Breast epithelium (tissue), 3 donors: ENCODE measurements at regions not wholly inside any gene's neighbourhood (a gene's known extent, or its start where the extent isn't known, plus 50 kb on each side); places are given as distances from the start of the nearest gene placed in this dataset.

Source experiments
- CTCF ChIP-seq, 3 donors: fragments of 450-650 bp; IDR thresholded peaks; one replicate each; pipeline ENCODE4 v1.5.1; 2016 to 2017; ENCODE audit warnings: antibody characterized with exemption in 3 of 3, mild to moderate bottlenecking in 3 of 3, moderate library complexity in 3 of 3
- POLR2A ChIP-seq: fragments of 450-650 bp; IDR thresholded peaks from one replicate; pipeline ENCODE4 v1.6.1; 2016; ENCODE audit warnings: antibody characterized with exemption, mild to moderate bottlenecking, moderate library complexity

GRCh38 chr1:4047666-4048065, 147.6 kb upstream of the C1orf174 start:
- TF ChIP-seq CTCF (IDR thresholded peaks at IDR 0.05) (no peak), POLR2A (no peak)
